ENCODE measurements at regions not wholly inside any gene's neighbourhood (a gene's known extent, or its start where the extent isn't known, plus 50 kb on each side); places are given as distances from the start of the nearest gene placed in this dataset.
"Not testable (repeated sequence)": the region's sequence is repeated elsewhere in the genome, so short reads cannot be mapped to it uniquely, and the experiment has no call there.

DNA sequence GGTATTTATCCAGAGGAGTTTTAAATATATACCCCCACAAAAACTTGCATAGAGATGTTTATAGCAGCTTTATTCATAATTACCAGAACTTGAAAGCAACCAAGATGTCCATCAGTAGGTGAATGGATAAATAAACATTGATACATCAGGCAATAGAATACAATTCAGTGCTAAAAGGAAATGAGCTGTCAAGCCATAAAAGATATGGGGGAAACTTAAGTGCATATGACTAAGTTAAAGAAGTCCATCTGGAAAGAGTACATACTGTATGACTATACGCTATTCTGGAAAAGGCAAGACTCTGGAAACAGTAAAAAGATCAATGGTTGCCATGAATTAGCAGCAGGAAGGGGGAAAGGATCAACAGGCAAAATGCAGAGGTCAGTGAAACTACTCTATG is 366.7 kb downstream of the HHIPL2 start:
- H3K27me3 ChIP-seq (ENCODE audit: control insufficient read depth, insufficient read depth, low read length, poor library complexity, severe bottlenecking): no peaks in the 10 kb centered on the region
- no peak overlapping the region for H3K4me3 ChIP-seq (ENCODE audit: low read length)
- TF ChIP-seq, protein P1, sequence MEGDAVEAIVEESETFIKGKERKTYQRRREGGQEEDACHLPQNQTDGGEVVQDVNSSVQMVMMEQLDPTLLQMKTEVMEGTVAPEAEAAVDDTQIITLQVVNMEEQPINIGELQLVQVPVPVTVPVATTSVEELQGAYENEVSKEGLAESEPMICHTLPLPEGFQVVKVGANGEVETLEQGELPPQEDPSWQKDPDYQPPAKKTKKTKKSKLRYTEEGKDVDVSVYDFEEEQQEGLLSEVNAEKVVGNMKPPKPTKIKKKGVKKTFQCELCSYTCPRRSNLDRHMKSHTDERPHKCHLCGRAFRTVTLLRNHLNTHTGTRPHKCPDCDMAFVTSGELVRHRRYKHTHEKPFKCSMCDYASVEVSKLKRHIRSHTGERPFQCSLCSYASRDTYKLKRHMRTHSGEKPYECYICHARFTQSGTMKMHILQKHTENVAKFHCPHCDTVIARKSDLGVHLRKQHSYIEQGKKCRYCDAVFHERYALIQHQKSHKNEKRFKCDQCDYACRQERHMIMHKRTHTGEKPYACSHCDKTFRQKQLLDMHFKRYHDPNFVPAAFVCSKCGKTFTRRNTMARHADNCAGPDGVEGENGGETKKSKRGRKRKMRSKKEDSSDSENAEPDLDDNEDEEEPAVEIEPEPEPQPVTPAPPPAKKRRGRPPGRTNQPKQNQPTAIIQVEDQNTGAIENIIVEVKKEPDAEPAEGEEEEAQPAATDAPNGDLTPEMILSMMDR (conservative IDR thresholded peaks at IDR 0.05): no peak
- Mint-ChIP-seq H3K27me3 (ENCODE audit: insufficient read depth) (no peaks in the 10 kb centered on the region), H3K36me3 (ENCODE audit: low read depth) (no peaks in the 10 kb centered on the region), H3K9me3 (peaks cover 15% of the 10 kb centered on the region), H3K4me1 (no peaks in the 10 kb centered on the region), H3K4me3 (no peak overlapping the region), H3K27ac (no peak overlapping the region)
- DNase-seq: no peak
- WGBS, 2 experiments (ENCODE audit: insufficient coverage in 1 of 2, insufficient read length in 1 of 2): 88 to 96% methylated on average over 1 of the region's 1 CpG
- no peaks in the 10 kb centered on the region for H3K36me3 ChIP-seq (ENCODE audit: control insufficient read depth, insufficient read depth, low read length)
- peaks cover 11% of the 10 kb centered on the region for H3K9me3 ChIP-seq (ENCODE audit: control insufficient read depth, low read length)
- H3K9ac ChIP-seq (ENCODE audit: extremely low read depth, low read length, poor library complexity, severe bottlenecking): no peak overlapping the region
- no peaks in the 10 kb centered on the region for H3K4me1 ChIP-seq (ENCODE audit: control insufficient read depth, insufficient read depth, low read length)
- no peak overlapping the region for H3K27ac ChIP-seq (ENCODE audit: low read depth, low read length)

DNA sequence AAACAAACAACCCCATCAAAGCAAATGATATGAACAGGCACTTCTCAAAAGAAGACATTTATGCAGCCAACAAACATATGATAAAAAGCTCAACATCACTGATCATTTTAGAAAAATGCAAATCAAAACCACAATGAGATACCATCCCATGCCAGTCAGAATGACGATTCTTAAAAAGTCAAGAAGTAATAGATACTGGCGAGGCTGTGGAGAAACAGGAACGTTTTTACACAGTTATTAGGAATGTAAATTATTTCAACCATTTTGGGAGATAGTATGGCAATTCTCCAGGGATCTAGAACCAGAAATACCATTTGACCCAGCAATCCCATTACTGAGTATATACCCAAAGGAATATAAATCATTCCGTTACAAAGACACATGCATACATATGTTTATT is 370.4 kb downstream of the HHIPL2 start:
- not testable (repeated sequence) for H3K4me1 ChIP-seq (ENCODE audit: control insufficient read depth, insufficient read depth, low read length); H3K4me3 ChIP-seq (ENCODE audit: low read length); DNase-seq; H3K27me3 Mint-ChIP-seq (ENCODE audit: insufficient read depth); H3K27ac ChIP-seq (ENCODE audit: low read depth, low read length); H3K4me1 Mint-ChIP-seq; H3K27me3 ChIP-seq (ENCODE audit: control insufficient read depth, insufficient read depth, low read length, poor library complexity, severe bottlenecking); H3K9ac ChIP-seq (ENCODE audit: extremely low read depth, low read length, poor library complexity, severe bottlenecking); H3K27ac Mint-ChIP-seq; H3K36me3 Mint-ChIP-seq (ENCODE audit: low read depth); H3K36me3 ChIP-seq (ENCODE audit: control insufficient read depth, insufficient read depth, low read length); H3K4me3 Mint-ChIP-seq
- 91% methylated on average over 4 of the region's 4 CpGs; no CpG with 5 or more reads in 1 of the 2 experiments for WGBS, 2 experiments (ENCODE audit: insufficient coverage in 1 of 2, insufficient read length in 1 of 2)
- H3K9me3 Mint-ChIP-seq: peaks cover 17% of the 10 kb centered on the region
- peaks cover 14% of the 10 kb centered on the region for H3K9me3 ChIP-seq (ENCODE audit: control insufficient read depth, low read length)

DNA sequence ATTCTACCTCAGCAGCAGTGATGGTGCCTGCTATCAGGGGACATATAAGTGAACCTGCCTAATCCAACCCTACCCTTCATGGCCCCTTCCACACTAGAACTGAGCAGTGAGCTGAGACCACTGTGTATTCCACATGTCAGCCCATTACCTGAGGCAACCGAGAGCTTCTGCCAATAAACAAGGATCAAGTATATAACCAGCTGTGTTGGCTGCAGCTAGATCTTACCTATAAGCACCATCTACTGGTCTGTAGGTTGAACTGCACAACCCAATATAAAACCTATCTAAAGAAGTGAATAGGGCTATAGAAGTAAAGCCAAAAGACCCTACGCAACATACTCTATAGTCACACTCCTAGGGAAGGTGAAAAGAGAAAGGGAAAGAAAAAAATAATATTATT is 376.9 kb downstream of the HHIPL2 start:
- peaks cover 42% of the 10 kb centered on the region for H3K9me3 ChIP-seq (ENCODE audit: control insufficient read depth, low read length)
- DNase-seq: peak; percentile 57
- H3K4me1 ChIP-seq (ENCODE audit: control insufficient read depth, insufficient read depth, low read length): no peaks in the 10 kb centered on the region
- Mint-ChIP-seq H3K4me1 (no peaks in the 10 kb centered on the region), H3K9me3 (peaks cover 25% of the 10 kb centered on the region), H3K4me3 (no peak overlapping the region), H3K36me3 (ENCODE audit: low read depth) (no peaks in the 10 kb centered on the region), H3K27ac (no peak overlapping the region), H3K27me3 (ENCODE audit: insufficient read depth) (peaks cover 7% of the 10 kb centered on the region)
- H3K27ac ChIP-seq (ENCODE audit: low read depth, low read length): no peak overlapping the region
- H3K9ac ChIP-seq (ENCODE audit: extremely low read depth, low read length, poor library complexity, severe bottlenecking): no peak overlapping the region
- no peaks in the 10 kb centered on the region for H3K36me3 ChIP-seq (ENCODE audit: control insufficient read depth, insufficient read depth, low read length)
- TF ChIP-seq, protein P1 (conservative IDR thresholded peaks at IDR 0.05): peak; percentile 83
- no peaks in the 10 kb centered on the region for H3K27me3 ChIP-seq (ENCODE audit: control insufficient read depth, insufficient read depth, low read length, poor library complexity, severe bottlenecking)
- H3K4me3 ChIP-seq (ENCODE audit: low read length): no peak overlapping the region
- 60 to 62% methylated on average over 1 of the region's 2 CpGs for WGBS, 2 experiments (ENCODE audit: insufficient coverage in 1 of 2, insufficient read length in 1 of 2)

DNA sequence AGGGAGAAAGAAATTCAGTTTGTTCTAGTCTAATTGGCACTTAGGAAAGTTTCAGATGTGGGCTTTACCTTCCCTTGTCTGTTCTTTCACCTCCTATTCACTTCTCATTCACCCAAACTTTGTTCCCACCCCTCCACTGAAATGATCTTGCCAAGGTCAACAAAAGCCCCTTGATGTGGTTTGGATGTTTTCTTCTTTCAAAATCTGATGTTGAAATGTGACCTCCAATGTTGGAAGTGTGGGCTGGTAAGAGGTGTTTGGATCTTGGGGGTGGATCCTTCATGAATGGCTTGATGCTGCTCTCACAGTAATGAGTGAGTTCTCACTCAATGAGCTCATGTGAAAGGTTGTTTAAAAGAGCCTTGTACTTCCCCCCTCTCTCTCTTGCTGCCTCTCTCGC is 379.3 kb downstream of the HHIPL2 start:
- Histone ChIP-seq H3K27ac (ENCODE audit: low read depth, low read length) (no peak overlapping the region), H3K9ac (ENCODE audit: extremely low read depth, low read length, poor library complexity, severe bottlenecking) (no peak overlapping the region), H3K36me3 (ENCODE audit: control insufficient read depth, insufficient read depth, low read length) (no peaks in the 10 kb centered on the region), H3K9me3 (ENCODE audit: control insufficient read depth, low read length) (peaks cover 46% of the 10 kb centered on the region), H3K4me3 (ENCODE audit: low read length) (no peak overlapping the region), H3K27me3 (ENCODE audit: control insufficient read depth, insufficient read depth, low read length, poor library complexity, severe bottlenecking) (no peaks in the 10 kb centered on the region), H3K4me1 (ENCODE audit: control insufficient read depth, insufficient read depth, low read length) (no peaks in the 10 kb centered on the region)
- Mint-ChIP-seq H3K9me3 (peaks cover 22% of the 10 kb centered on the region), H3K36me3 (ENCODE audit: low read depth) (no peaks in the 10 kb centered on the region), H3K27ac (no peak overlapping the region), H3K27me3 (ENCODE audit: insufficient read depth) (peaks cover 10% of the 10 kb centered on the region), H3K4me3 (no peak overlapping the region), H3K4me1 (peaks cover 2% of the 10 kb centered on the region)
- WGBS, 2 experiments (ENCODE audit: insufficient coverage in 1 of 2, insufficient read length in 1 of 2): 92% methylated on average over 1 of the region's 1 CpG; no CpG with 5 or more reads in 1 of the 2 experiments
- TF ChIP-seq, protein P1 (conservative IDR thresholded peaks at IDR 0.05): no peak
- no peak for DNase-seq
